Right lobe of liver (tissue), 4 donors: ENCODE measurements at regions not wholly inside any gene's neighbourhood (a gene's known extent, or its start where the extent isn't known, plus 50 kb on each side); places are given as distances from the start of the nearest gene placed in this dataset.

Source experiments
- POLR2A ChIP-seq: fragments of 450-650 bp; IDR thresholded peaks from one replicate; pipeline ENCODE4 v1.6.1; 2017; ENCODE audit warnings: antibody characterized with exemption, mild to moderate bottlenecking
- TF ChIP-seq, protein P1 (sequence below), 4 donors: fragments of 200-600 bp in 3 of 4; fragments of 450-650 bp in 1 of 4; IDR thresholded peaks; one replicate each; pipeline versions ENCODE4 v1.5.1 to v1.8.0; 2016 to 2022; ENCODE audit warnings: antibody characterized with exemption in 4 of 4, mild to moderate bottlenecking in 2 of 4
- donor health status: DM: no; HTN: no; CAD: no.
- donor health status: DM: no; HTN: no; CAD: no.
- donor health status: DM: no; HTN: yes; CAD: no.

DNA sequence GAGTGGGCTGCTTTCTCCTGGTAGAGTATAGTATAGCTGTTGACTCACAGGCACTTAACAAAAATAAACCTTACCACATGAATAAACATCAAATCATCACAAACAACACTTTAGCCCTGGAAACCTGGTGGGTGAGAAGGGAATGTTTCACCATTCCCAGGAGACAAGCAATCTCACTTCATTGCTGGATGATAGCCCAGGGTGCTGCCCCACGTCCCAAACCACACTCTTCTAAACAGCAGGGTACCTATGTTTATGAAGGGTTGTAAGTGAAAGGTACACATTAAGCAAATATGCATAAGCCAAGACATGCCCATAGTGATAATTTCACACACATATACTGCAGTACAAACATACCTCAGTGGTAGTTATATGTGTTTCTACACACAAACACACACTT is 276.2 kb downstream of the FGFR2 start:
- TF ChIP-seq, protein P1, sequence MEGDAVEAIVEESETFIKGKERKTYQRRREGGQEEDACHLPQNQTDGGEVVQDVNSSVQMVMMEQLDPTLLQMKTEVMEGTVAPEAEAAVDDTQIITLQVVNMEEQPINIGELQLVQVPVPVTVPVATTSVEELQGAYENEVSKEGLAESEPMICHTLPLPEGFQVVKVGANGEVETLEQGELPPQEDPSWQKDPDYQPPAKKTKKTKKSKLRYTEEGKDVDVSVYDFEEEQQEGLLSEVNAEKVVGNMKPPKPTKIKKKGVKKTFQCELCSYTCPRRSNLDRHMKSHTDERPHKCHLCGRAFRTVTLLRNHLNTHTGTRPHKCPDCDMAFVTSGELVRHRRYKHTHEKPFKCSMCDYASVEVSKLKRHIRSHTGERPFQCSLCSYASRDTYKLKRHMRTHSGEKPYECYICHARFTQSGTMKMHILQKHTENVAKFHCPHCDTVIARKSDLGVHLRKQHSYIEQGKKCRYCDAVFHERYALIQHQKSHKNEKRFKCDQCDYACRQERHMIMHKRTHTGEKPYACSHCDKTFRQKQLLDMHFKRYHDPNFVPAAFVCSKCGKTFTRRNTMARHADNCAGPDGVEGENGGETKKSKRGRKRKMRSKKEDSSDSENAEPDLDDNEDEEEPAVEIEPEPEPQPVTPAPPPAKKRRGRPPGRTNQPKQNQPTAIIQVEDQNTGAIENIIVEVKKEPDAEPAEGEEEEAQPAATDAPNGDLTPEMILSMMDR (IDR thresholded peaks at IDR 0.05): no peak
- TF ChIP-seq POLR2A: no peak
